ENCODE measurements at regions not wholly inside any gene's neighbourhood (a gene's known extent, or its start where the extent isn't known, plus 50 kb on each side); places are given as distances from the start of the nearest gene placed in this dataset.
"Not testable (repeated sequence)": the region's sequence is repeated elsewhere in the genome, so short reads cannot be mapped to it uniquely, and the experiment has no call there.

GRCh38 chr10:70967591-70968587 is 79.5 kb upstream of the PCBD1 start:
- no peak for DNase-seq

GRCh38 chr10:70969188-70969587 is 80.8 kb upstream of the PCBD1 start:
- no peak for DNase-seq

GRCh38 chr10:70970830-70971229 is 82.5 kb upstream of the PCBD1 start:
- DNase-seq = no peak

- DNase-seq = no peak
Measured at GRCh38 chr10:70973275-70973674, 84.9 kb upstream of the PCBD1 start.

GRCh38 chr10:70974351-70974901 is 86.1 kb upstream of the PCBD1 start:
- peak; percentile 14 for DNase-seq

GRCh38 chr10:70974920-70975319 is 86.6 kb upstream of the PCBD1 start:
- no peak for DNase-seq

GRCh38 chr10:70976063-70976695 is 87.8 kb upstream of the PCBD1 start:
- no peak for DNase-seq

GRCh38 chr10:70977625-70978024 is 89.3 kb upstream of the PCBD1 start:
- DNase-seq = no peak

- DNase-seq = no peak
Measured at GRCh38 chr10:70978181-70978580, 89.8 kb upstream of the PCBD1 start.

- DNase-seq = no peak
Measured at GRCh38 chr10:70978816-70979480, 90.6 kb upstream of the PCBD1 start.

GRCh38 chr10:70980687-70981086 is 92.3 kb upstream of the PCBD1 start:
- DNase-seq = no peak

- DNase-seq = no peak
Measured at GRCh38 chr10:70981171-70981836, 92.9 kb upstream of the PCBD1 start.

GRCh38 chr10:70981936-70982335 is 93.6 kb upstream of the PCBD1 start:
- no peak for DNase-seq

GRCh38 chr10:70982443-70982842 is 94.1 kb upstream of the PCBD1 start:
- DNase-seq = no peak

- DNase-seq = no peak
Measured at GRCh38 chr10:70984986-70985722, 96.8 kb upstream of the PCBD1 start.

GRCh38 chr10:70985824-70986622 is 97.7 kb upstream of the PCBD1 start:
- DNase-seq = no peak

GRCh38 chr10:70986623-70986950 is 98.2 kb upstream of the PCBD1 start:
- DNase-seq = no peak

GRCh38 chr10:70987396-70988130 is 99.2 kb upstream of the PCBD1 start:
- no peak for DNase-seq

GRCh38 chr10:70990156-70990555 is 101.8 kb upstream of the PCBD1 start:
- DNase-seq = not testable (repeated sequence)

GRCh38 chr10:70990681-70991080 is 102.3 kb upstream of the PCBD1 start:
- DNase-seq = no peak

Data from stimulated activated CD4-positive, alpha-beta T cell treated with anti-CD3 and anti-CD28 coated beads, Interleukin-1b, Interleukin-23, amount 100 ng/mL, for 48 hours (primary cell).